ENCODE measurements at regions not wholly inside any gene's neighbourhood (a gene's known extent, or its start where the extent isn't known, plus 50 kb on each side); places are given as distances from the start of the nearest gene placed in this dataset.
"Not testable (repeated sequence)": the region's sequence is repeated elsewhere in the genome, so short reads cannot be mapped to it uniquely, and the experiment has no call there.

DNA sequence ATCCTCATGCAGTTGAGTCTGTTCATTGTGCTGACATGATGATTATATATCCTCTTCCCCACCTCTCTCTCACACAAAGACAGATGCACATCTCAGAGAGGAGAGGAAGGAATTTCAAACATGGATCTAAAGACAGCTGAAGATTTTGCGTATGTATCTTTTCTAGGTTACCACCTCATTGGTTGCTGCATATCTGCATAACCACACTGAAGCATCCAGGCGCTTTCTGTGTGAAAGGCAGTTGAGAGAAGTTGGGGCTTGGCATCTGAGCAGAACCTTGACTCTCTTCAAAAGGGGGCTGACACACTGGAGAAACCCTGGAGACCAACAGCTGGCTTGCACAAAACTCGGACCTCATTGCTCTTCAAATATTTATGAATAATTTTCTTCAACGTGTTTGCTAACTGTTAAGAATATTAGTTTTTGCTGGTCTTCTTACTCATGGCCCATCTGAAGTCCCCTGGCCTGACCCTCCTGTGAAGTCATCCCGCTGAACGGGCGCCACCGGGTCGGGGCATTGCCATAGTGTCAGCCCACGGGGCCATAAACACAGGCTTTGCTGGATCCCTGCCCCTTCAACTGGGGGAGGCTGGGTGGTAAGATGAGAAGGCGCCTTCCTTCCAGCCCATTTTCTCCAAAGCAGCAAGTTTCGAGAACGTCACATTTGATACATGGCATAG is 593.2 kb upstream of the CLINT1 start:
- DNase-seq (ENCODE audit: extremely low read depth in 1 of 2, low read depth in 1 of 2), result no peak

DNA sequence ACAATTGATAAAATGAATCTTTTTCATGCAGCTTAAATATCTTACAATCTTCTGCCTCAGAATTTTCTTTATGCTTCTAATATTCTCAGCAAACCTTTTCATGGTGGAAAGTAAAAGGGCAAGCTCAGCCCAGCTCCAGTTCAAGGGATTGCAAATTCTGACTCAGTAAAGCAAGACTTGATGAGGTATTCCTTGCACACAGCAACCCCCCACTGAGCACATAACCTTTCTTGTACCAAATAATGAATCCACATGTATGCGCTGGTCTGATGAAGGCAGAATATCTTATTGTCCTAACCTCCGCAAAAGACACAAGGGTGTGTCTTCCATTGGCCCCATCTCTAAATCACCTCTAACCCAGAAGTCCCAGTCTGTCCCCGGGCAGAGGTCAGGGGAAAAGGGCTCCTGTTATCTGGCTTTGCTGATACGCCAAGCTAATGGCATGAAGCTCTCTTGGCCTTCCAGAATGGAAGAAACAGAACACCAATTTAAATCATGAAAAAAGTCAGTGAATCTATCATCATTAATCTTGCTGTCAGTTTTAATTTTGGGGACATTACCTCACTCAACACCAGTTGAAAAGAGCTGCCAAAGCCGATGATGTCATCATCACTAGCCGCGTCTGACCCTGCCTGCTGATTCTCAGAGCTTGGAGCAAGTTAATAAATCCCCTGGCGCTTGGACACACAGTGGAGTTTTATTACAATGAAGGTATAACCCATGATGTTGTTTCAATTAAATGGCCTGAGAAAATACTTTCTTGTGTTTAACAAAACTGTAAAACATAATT is 592.5 kb upstream of the CLINT1 start:
- DNase-seq (ENCODE audit: extremely low read depth in 1 of 2, low read depth in 1 of 2), result no peak

DNA sequence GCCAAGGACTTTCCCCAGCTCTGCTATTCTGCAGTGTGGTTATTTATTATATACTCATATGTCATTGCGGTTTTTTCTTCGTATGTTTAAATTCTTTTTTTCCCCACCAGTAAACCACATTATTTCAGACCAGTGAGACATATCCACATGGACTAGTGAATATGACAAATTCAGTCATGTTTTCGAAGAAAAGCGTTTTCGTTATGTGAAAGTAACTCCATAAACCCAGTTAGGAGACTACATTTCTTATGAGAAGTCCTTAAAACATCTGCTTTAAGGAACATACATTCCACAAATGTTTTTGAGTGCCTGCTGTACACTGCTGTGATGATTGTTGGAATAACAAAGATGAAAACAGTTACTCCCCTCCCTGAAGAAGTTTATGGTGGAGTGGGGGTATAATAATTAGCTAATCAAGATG is 591.8 kb upstream of the CLINT1 start:
- DNase-seq (ENCODE audit: extremely low read depth in 1 of 2, low read depth in 1 of 2), result no peak

DNA sequence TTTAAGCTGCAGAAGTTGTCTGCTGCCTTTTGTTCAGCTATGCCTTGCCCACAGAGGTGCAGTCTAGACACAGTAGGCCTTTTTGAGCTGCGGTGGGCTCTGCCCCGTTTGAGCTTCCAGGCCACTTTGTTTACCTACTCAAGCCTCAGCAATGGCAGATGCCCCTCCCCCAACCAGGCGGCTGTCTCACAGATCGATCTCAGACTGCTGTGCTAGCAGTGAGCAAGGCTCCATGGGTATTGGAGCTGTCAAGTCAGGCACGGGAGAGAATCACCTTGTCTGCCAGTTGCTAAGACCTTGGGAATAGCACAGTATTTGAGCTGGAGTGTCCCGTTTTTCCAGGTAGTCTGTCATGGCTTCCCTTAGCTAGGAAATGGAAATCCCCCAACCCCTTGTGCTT is 587.8 kb upstream of the CLINT1 start:
- DNase-seq (ENCODE audit: extremely low read depth in 1 of 2, low read depth in 1 of 2), result not testable (repeated sequence)

DNA sequence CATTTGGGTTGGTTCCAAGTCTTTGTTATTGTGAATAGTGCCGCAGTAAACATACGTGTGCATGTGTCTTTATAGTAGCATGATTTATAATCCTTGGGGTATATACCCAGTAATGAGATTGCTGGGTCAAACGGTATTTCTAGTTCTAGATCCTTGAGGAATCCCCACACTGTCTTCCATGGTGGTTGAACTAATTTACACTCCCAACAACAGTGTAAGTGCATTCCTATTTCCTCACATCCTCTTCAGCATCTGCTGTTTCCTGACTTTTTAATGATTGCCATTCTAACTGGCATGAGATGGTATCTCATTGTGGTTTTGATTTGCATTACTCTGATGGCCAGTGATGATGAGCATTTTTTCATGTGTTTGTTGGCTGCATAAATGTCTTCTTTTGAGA is 580.3 kb upstream of the CLINT1 start:
- DNase-seq (ENCODE audit: extremely low read depth in 1 of 2, low read depth in 1 of 2), result not testable (repeated sequence)

DNA sequence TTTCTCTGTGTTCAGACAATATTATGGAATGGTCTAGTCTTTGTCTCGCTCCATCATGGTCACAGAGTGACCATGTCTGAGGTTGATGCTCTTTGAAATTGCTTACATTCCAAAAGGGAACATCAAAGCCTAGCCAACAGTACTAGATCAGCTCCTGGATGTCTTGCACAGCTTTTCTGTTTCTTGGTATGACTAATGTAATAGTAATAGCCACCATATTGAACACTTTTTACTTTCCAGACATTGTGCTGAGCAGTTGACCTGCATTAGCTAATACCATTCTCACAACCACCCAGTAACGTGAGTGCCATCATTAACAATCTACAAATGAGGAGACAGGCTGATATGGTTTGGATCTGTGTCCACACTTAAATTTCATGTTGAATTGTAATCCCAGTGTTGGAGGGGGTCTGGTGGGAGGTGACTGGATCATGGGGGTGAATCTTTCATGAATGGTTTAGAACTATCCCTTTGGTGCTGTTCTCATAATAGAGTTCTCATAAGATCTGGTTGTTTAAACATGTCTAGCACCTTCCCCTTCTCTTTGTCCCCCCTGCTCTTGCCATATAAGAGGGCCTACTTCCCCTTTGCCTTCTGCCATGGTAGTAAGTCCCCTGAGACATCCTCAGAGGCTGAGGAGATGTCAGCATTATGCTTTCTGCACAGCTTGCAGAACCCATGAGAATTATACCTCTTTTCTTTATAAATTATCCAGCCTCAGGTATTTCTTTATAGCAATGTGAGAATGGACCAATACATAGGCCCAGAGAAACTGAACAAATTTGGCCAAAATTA is 577.5 kb upstream of the CLINT1 start:
- no peak for DNase-seq (ENCODE audit: extremely low read depth in 1 of 2, low read depth in 1 of 2)

DNA sequence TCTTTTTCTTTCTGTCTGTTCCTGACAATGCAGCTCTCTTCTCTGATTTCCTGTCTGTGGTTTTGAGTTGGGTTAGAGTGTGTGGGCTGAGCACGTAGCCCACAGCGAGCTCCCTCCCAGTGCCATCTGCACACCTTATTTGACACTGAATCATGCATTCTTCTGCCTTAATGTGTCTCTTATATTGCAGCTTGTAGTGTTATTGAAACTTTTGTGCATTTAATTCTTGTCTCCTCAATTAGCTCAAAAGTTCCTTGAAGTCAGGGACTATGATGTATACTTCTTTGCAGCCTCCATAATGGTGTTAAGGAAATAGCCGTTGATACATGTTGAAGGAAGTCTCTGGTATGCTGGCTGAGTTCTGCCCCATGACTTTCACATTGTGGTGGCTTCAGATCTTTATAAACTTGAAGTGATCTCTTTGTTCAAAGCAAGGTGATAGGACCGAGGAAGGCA is 576.2 kb upstream of the CLINT1 start:
- DNase-seq (ENCODE audit: extremely low read depth in 1 of 2, low read depth in 1 of 2), result no peak

DNA sequence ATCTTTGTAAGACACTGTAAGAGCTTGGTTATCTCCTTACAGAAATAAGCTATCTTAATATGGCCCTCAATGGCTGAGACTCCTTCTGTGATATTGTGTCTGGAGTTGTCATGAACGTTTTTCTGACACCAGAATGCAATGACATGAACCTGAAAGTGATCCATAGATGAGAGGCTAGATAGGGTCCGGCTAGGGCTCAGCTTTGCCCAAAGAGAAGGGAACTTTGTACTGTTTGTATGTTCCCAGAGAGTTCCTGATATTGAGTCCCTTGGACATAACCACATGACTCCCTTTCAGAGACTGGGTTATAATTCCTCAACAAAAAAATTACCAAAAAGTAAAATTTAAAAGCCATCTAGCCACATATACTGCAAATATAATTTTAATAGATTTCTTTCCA is 575.8 kb upstream of the CLINT1 start:
- DNase-seq (ENCODE audit: extremely low read depth in 1 of 2, low read depth in 1 of 2), result no peak

DNA sequence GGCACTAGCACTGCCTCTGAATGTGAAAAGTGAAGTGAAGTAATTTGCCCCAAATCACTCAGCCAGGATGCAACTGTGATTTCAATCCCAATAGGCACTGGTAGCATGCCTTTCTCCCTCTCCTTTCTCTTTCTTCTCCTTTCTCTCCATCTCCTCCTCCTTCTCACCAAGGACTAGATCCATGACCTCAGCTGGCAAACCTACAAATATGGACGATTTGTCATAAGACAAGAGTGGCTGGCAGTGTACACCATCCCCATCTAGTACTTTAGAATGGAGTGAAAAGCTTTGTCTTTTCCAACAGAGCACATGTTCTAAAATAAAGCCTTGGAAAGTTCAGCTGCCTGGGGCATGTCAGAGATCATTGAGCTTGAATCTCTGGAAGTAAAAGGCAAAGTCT is 574.7 kb upstream of the CLINT1 start:
- DNase-seq (ENCODE audit: extremely low read depth in 1 of 2, low read depth in 1 of 2), result no peak

DNA sequence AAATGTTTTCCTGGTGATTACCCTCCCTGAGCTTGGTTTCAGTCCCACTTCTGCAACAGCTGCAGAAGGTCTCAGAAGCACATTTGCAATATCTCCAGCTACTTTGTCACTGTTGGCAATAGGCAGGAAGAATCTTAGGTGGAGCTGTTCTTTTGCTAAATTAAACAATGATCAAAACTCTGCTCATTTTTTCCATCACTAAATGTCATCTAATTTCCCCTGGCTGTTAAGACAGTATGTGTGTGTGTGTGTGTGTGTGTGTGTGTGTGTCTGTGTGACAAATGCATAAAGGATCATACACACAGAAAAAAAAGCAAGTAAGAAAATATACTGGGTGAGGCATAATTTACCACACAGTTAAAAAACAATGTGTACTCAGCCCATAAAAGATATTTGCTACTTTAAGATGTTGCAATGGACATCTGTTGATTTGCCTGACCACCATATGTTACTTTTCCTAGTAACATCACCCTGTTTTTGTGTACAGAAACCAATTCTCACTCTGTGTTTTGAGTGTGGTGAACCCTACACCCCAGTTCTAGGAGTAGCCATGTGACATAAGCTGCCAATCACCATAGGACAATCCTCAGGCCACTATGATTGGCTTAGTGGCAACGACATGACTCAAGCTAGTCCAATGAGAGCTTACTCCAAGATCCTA is 572.6 kb upstream of the CLINT1 start:
- no peak for DNase-seq (ENCODE audit: extremely low read depth in 1 of 2, low read depth in 1 of 2)

DNA sequence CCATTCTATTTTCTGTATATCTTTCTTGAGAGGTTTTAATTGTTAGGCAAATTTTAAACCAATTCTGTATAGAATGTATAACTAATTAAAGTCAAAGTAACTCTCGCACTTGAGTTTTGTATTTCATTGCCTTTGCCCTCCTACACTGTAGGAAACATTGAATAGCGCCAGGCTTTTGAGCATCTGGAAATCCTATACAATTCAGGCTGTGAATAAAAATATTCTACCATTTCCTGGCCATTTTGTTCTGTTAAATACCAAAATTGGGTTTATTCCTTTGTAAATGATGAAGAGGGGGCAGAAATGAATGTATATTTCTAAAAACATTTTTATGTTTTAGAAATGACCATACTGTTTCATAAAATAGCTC is 571.8 kb upstream of the CLINT1 start:
- no peak for DNase-seq (ENCODE audit: extremely low read depth in 1 of 2, low read depth in 1 of 2)

DNA sequence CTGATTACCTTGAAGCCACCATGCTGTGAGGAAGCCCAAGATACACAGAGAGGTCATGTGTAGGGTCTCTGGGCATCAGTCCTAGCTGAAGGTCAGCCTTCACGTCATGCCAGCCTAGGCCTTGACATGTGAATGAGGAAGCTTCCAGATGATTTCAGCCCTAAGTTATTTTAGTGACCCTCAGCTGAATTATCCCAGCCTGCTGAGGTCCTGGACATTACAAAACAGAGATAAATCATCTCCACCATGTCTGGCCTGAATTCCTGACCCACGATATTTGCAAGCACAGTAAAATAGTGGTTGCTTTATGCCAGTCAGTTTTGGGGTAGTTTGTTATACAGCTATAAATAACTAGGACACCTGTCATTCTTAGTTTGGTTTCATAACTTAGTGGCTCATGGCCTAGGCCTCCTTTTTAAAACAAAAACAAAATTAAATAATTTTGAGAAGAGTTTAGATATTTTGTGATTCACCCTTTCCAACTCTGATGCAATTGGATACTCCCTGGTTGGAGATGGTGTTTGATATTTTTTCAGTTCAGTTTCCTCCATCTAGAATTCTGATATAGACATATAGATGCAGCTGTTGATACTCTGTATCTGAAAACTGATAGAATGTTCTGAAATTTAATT is 571.3 kb upstream of the CLINT1 start:
- no peak for DNase-seq (ENCODE audit: extremely low read depth in 1 of 2, low read depth in 1 of 2)

DNA sequence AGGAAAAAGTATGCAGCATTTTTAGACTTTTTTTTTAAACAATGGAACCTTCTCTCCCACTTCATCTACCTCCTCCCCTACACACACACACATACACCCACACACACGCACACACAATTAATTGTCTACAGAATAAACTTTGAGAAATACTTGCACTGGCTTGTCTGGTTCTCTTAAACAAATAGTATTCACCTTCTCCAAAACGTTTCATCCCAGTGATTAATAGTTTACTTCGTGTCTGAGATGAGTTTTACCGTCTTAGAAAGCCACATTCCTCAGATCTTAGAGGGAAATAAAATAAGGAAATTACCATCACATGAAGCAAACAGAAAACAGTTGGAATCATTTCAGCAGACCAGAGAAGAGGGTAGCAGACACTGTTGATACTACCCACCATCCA is 570.6 kb upstream of the CLINT1 start:
- no peak for DNase-seq (ENCODE audit: extremely low read depth in 1 of 2, low read depth in 1 of 2)

DNA sequence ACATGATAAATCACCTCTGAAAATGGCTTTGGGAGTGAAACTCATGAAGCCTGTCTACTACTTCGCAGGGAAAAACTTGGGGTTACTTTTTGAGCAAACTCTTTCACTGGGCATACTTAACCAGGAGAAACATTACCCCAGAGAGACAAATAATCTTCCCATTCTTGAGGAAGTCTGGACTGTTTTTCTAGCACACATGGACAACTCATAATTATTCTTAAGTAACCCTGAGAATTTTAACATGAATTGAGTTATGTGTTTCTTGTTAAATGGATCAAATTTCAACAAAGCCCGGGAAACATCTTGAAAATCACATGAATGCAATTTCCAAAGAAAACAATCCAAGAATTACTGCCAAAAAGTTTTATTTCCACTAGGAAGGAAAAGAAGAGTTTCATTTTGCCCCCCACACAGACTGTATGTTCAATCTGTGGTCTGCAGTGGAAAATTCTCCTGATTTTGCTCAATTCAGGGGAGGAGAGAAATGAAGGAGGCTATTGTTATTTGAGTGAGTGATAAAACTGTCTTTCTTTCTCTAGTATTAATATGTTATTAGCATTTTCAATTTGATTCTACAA is 564.8 kb upstream of the CLINT1 start:
- DNase-seq (ENCODE audit: extremely low read depth in 1 of 2, low read depth in 1 of 2), result no peak

DNA sequence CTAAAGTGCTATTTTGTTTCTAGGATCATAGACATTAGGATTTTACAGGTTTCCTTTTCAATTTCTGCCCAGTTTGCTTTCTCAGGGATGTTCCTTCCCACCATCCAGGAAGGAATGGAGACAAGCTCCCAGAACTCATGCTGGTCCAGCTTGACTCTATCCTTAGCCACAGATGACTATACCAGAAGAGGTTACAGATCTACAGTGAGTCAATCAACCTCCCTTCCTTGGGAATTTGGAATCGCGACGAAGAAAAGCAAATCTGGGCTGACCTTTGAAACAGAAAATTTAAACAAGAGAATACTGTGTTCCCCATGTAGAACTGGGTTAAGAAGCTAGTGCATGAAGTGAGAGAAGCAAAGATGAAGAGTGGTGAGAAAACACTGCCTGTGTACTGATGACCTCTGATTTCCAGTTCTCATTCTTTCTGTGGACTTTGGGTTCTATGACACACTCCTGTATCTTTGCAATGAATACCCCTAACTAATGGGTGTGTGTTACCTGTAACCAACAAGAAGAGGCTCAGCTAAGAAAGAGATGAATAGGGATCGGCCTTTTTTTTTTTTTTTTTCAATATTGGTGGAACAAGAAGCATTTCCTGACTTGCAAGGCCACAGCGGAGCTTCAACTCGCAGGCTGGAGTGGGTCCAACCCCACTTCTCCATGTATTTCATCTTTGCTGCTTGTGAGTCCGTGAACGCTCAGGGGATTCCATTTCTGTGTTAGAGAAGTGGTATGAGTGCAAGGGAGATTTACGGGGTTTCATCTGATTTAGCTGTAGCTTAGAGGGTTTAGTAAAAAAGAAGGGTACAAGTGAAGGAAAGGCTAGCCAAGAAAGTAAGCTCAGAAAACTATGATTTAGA is 563.9 kb upstream of the CLINT1 start:
- no peak for DNase-seq (ENCODE audit: extremely low read depth in 1 of 2, low read depth in 1 of 2)

DNA sequence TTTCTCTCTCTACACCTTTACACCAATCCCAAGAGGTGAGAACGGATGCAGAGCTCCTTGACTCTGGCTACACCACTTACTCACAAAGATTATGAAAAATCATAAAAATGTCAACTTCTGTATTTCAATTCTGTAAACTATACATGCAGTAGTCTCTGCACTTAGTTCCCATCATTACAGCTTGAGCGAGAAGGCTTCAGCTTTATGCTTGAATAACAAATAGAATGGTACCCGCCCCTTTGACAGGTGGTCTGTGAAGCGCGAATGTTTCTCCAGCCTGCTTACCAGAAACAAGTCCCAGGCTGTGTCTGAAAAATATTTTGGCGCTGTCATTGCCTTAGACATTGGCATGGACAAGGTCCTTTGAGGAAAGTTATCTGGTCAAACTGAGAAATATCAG is 562.4 kb upstream of the CLINT1 start:
- no peak for DNase-seq (ENCODE audit: extremely low read depth in 1 of 2, low read depth in 1 of 2)

DNA sequence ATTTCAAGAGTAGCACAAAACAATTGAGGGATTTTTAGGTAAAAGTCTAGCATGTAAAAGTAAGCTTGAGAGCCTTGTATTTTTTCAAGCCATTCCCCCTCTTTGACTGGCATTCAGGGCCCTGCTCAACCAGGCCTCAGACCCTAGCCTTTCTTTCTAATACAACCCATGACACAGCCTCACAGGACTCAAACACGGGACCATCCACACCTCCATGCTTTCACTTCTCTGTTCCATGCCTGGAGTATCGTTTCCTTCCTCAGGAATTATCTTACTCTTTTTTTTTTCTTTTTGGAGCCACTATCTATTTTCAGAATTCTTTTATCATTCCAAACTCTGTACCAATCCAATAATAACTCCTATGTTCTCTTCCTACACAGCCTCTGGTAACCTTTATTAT is 560.2 kb upstream of the CLINT1 start:
- DNase-seq (ENCODE audit: extremely low read depth in 1 of 2, low read depth in 1 of 2), result no peak

DNA sequence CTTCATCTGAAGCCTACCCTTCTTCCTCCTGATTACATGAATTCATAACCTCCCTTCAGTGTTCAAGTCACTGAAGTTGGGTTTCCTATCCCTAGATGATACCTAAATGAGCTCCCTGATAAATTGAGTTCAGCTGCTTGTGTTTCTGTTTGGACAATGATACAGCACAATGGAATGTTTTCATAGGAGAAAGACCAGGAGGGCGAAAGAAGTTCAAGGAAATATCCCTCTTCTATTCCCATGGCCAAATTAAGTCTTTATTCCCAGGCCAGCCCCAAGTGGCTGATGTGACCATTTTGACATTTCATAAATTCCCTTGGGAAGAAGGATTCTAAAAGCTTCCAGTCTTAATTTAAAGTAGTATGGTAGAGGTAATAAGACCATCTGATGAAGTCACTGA is 555.8 kb upstream of the CLINT1 start:
- DNase-seq (ENCODE audit: extremely low read depth in 1 of 2, low read depth in 1 of 2), result no peak

DNA sequence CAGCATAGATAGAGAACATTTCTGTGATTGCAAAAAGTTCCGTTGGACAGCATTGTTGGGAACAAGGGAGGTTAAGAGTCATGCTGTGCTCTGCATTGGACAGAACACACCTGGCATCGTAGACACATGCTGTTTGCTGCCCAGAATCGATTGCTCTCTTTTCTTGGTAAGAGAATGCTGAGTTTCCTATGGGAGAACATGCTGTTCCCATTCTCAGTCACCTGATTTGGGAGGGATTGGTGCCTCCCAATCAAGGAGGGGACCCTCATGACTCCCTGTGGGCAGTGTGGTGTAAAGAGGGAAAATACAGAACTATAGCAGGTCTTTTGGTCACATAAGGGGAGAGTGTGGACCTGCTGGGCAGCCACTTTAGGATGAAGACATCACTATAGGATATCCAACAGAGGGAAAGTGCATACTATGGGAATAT is 555.4 kb upstream of the CLINT1 start:
- no peak for DNase-seq (ENCODE audit: extremely low read depth in 1 of 2, low read depth in 1 of 2)
